ENCODE measurements at regions not wholly inside any gene's neighbourhood (a gene's known extent, or its start where the extent isn't known, plus 50 kb on each side); places are given as distances from the start of the nearest gene placed in this dataset.

DNA sequence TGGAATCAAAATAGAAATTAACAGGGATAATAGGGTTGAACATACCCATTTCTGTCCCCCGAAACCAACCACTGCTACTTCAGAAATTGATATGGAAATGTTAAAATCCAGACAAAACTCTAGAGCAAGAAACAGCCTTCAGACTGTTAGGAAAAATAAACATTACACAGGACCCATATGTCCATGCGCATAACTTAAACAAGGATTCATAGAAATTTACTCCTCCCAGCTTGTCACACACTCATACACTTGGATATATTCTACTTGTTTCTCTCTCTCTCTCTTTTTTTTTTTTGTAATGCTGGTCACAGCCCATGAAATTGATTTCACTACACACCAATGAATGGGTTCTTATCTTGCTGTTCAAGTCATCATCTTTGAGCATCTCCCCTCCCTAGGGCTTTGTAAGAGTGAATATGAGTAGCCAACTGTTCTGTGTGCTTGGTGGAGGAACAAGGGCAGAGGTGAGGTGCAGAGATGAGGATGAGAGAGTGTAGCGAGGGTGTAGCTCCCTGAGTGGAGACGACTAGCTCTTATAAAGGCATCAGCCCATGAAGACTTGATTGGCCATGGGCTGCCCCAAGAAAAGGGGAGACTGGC, 61.8 kb upstream of the MLN start:
- Histone ChIP-seq H3K4me2 (ENCODE audit: low read length) (no peak overlapping the region), H3K9me3 (ENCODE audit: control insufficient read depth in 1 of 2, insufficient read depth in 1 of 2, low read depth in 1 of 2, low read length in 2 of 2) (no peaks in the 10 kb centered on the region), H3K9ac (ENCODE audit: low read length) (no peak overlapping the region), H2AFZ (ENCODE audit: low read depth, low read length, poor library complexity, severe bottlenecking) (no peak overlapping the region), H3K79me2 (ENCODE audit: insufficient read depth, low read length) (no peaks in the 10 kb centered on the region), H3K27ac (ENCODE audit: low read depth, low read length) (no peak overlapping the region), H3K9me2 (ENCODE audit: insufficient read depth) (no peaks in the 10 kb centered on the region), H3K36me3 (ENCODE audit: control insufficient read depth in 1 of 2, insufficient read depth in 2 of 2, low read length in 2 of 2) (no peaks in the 10 kb centered on the region), H3K4me3 (replicated peaks in 1 of 2; ENCODE audit: low read depth in 1 of 2, low read length in 2 of 2) (no peak overlapping the region), H4K20me1 (ENCODE audit: insufficient read depth) (no peaks in the 10 kb centered on the region), H3K27me3 (ENCODE audit: insufficient read depth, low read length) (no peaks in the 10 kb centered on the region), H3K4me1 (ENCODE audit: control insufficient read depth in 1 of 2, insufficient read depth in 2 of 2, low read length in 2 of 2) (no peaks in the 10 kb centered on the region)
- ChIA-PET POLR2A (no interaction called here), CTCF (no interaction called here), RAD21 (ENCODE audit: low non-redundant PET in 1 of 2, low total read pairs in 2 of 2, uncharacterized antibody in 2 of 2, unreplicated experiment in 2 of 2) (no interaction called here)
- TF ChIP-seq POLR2AphosphoS5 (IDR thresholded peaks at IDR 0.05; ENCODE audit: low read depth, low read length) = no peak
- TF ChIP-seq CEBPB (IDR thresholded peaks at IDR 0.05; ENCODE audit: low read depth) = no peak
- ATAC-seq (no peak), DNase-seq (ENCODE audit: low read depth, low spot score) (no peak)
- intact Hi-C loops (cut with micrococcal nuclease) = no loop called here
- BruUV-seq (replicated peaks) = no TSS peak

DNA sequence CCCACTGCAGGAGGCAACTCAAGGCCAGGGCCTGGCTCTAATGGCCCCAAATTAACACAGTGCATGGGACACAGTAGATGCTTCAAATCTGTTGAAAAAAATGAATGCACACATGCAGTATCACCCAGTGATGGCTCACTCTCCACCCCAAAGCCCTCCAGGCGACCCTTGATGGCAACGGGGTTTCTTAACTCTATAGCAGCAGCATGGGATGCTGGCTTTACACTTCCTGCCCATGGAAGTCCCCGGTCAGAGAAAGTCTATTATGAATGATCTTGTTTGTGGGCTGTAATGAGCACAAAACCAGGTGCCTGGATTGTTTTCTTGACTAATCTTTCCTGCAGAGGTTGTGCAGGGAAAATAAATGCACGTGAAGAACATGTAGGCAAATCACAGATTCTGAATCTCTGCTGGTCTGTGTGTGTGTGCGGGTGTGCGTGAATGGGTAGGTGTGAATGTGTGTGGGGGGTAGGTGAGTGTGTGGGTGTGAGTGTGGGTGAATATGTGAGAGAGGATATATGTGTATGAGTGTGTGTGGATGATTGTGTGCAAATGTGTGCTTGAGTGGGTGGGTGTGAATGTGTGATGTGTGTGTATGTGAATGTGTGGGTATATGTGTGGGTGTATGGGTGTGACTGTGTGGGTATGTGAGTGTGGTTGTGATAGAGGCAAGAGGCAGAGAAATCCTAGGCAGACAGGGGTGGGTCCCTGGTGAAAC, 60.1 kb upstream of the MLN start:
- H3K4me1 ChIP-seq (ENCODE audit: control insufficient read depth in 1 of 2, insufficient read depth in 2 of 2, low read length in 2 of 2) = no peaks in the 10 kb centered on the region
- DNase-seq (ENCODE audit: low read depth, low spot score) (no peak), ATAC-seq (no peak)
- H3K79me2 ChIP-seq (ENCODE audit: insufficient read depth, low read length) = no peaks in the 10 kb centered on the region
- intact Hi-C loops (cut with micrococcal nuclease) = no loop called here
- no peaks in the 10 kb centered on the region for H3K27me3 ChIP-seq (ENCODE audit: insufficient read depth, low read length)
- no peak overlapping the region for H3K9ac ChIP-seq (ENCODE audit: low read length)
- H3K9me2 ChIP-seq (ENCODE audit: insufficient read depth) = no peaks in the 10 kb centered on the region
- RAD21 ChIA-PET (ENCODE audit: low non-redundant PET in 1 of 2, low total read pairs in 2 of 2, uncharacterized antibody in 2 of 2, unreplicated experiment in 2 of 2) = no interaction called here
- H3K4me3 ChIP-seq (replicated peaks in 1 of 2; ENCODE audit: low read depth in 1 of 2, low read length in 2 of 2) = no peak overlapping the region
- no TSS peak for BruUV-seq (replicated peaks)
- CTCF ChIA-PET = no interaction called here
- no peak overlapping the region for H3K4me2 ChIP-seq (ENCODE audit: low read length)
- POLR2A ChIA-PET = no interaction called here
- H3K9me3 ChIP-seq (ENCODE audit: control insufficient read depth in 1 of 2, insufficient read depth in 1 of 2, low read depth in 1 of 2, low read length in 2 of 2) = no peaks in the 10 kb centered on the region
- H3K36me3 ChIP-seq (ENCODE audit: control insufficient read depth in 1 of 2, insufficient read depth in 2 of 2, low read length in 2 of 2) = no peaks in the 10 kb centered on the region
- no peak overlapping the region for H2AFZ ChIP-seq (ENCODE audit: low read depth, low read length, poor library complexity, severe bottlenecking)
- H3K27ac ChIP-seq (ENCODE audit: low read depth, low read length) = no peak overlapping the region
- H4K20me1 ChIP-seq (ENCODE audit: insufficient read depth) = no peaks in the 10 kb centered on the region
- TF ChIP-seq SP1 (IDR thresholded peaks at IDR 0.05; ENCODE audit: low read depth) = no peak
- TF ChIP-seq SIN3A (IDR thresholded peaks at IDR 0.05; ENCODE audit: low read depth) = no peak
- no peak for TF ChIP-seq CTCF (IDR thresholded peaks at IDR 0.05 in 2 of 3, conservative IDR thresholded peaks at IDR 0.05 in 1 of 3; ENCODE audit: borderline replicate concordance in 1 of 3, insufficient read depth in 1 of 3, low read depth in 2 of 3, low read length in 2 of 3)
- no peak for TF ChIP-seq ZNF274 (IDR thresholded peaks at IDR 0.05; ENCODE audit: low read depth, low read length)
- TF ChIP-seq SRF (IDR thresholded peaks at IDR 0.05; ENCODE audit: low read depth) = no peak
- no peak for TF ChIP-seq CBX3 (IDR thresholded peaks at IDR 0.05; ENCODE audit: low read depth)
- TF ChIP-seq, protein P1, sequence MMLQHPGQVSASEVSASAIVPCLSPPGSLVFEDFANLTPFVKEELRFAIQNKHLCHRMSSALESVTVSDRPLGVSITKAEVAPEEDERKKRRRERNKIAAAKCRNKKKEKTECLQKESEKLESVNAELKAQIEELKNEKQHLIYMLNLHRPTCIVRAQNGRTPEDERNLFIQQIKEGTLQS (IDR thresholded peaks at IDR 0.05) = no peak
- no peak for TF ChIP-seq YY1 (IDR thresholded peaks at IDR 0.05; ENCODE audit: extremely low read depth, insufficient replicate concordance, low read depth, low read length)
- TF ChIP-seq FOSL1 (IDR thresholded peaks at IDR 0.05; ENCODE audit: low read depth) = no peak
- no peak for TF ChIP-seq POLR2A (IDR thresholded peaks at IDR 0.05; ENCODE audit: borderline replicate concordance, extremely low read depth, insufficient read depth, insufficient read length)
- TF ChIP-seq JUND (IDR thresholded peaks at IDR 0.05) = no peak
- no peak for TF ChIP-seq EZH2phosphoT487 (IDR thresholded peaks at IDR 0.05; ENCODE audit: borderline replicate concordance)

All from HCT116 (cell line).